ENCODE measurements at regions not wholly inside any gene's neighbourhood (a gene's known extent, or its start where the extent isn't known, plus 50 kb on each side); places are given as distances from the start of the nearest gene placed in this dataset.
A peak's percentile ranks its signal among the peaks of the same experiment; 100 is the strongest.

DNA sequence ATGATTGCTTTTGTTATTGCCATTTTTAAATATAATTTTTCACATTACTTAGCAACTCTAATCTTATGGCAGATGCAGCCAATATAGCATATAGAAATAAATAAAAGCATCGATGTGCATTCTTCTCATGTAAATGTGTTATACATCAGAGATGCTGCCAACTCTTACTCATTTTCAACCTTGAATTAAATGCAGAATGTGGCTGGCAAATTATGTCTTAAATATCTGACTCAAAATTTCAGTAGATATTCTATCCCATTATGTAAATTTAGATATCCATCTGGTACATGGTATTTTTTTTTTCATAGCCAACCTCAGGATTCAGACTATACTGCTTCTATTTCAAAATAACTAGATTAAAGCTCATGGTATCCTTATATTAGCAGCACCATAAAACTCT is 916.7 kb upstream of the TMPRSS15 start:
- TF ChIP-seq, protein P1, sequence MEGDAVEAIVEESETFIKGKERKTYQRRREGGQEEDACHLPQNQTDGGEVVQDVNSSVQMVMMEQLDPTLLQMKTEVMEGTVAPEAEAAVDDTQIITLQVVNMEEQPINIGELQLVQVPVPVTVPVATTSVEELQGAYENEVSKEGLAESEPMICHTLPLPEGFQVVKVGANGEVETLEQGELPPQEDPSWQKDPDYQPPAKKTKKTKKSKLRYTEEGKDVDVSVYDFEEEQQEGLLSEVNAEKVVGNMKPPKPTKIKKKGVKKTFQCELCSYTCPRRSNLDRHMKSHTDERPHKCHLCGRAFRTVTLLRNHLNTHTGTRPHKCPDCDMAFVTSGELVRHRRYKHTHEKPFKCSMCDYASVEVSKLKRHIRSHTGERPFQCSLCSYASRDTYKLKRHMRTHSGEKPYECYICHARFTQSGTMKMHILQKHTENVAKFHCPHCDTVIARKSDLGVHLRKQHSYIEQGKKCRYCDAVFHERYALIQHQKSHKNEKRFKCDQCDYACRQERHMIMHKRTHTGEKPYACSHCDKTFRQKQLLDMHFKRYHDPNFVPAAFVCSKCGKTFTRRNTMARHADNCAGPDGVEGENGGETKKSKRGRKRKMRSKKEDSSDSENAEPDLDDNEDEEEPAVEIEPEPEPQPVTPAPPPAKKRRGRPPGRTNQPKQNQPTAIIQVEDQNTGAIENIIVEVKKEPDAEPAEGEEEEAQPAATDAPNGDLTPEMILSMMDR (conservative IDR thresholded peaks at IDR 0.05), result no peak
- no peaks in the 10 kb centered on the region for H3K9me3 Mint-ChIP-seq
- H3K4me1 Mint-ChIP-seq (ENCODE audit: unreplicated experiment), result no peaks in the 10 kb centered on the region
- no peaks in the 10 kb centered on the region for H3K27me3 Mint-ChIP-seq
- H3K36me3 Mint-ChIP-seq, result no peaks in the 10 kb centered on the region
- DNase-seq (ENCODE audit: extremely low spot score, unreplicated experiment), result no peak
- no peak overlapping the region for H3K27ac Mint-ChIP-seq
- no peak overlapping the region for H3K4me3 Mint-ChIP-seq

DNA sequence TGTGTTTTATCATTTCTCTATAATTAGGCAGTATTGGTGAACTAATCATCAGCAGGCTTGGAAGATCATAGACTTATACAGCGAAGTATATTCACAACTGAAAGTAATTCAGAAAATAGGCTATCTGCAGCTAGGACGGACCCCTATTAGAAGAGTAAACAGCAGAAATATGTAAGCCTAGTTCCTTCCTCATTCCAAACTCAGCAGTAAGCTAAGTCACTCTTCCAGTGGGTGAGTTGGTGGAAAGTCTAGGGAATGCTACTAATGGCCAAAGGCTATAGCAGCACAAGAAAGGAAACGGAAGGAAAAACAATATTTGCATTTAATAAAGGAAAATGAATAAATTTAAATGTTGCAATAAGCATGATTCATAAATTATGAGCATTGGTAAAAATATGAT is 918.1 kb upstream of the TMPRSS15 start:
- Mint-ChIP-seq H3K9me3 (no peaks in the 10 kb centered on the region), H3K36me3 (no peaks in the 10 kb centered on the region), H3K4me3 (no peak overlapping the region), H3K4me1 (ENCODE audit: unreplicated experiment) (no peaks in the 10 kb centered on the region), H3K27ac (no peak overlapping the region), H3K27me3 (no peaks in the 10 kb centered on the region)
- TF ChIP-seq, protein P1 (conservative IDR thresholded peaks at IDR 0.05), result no peak
- no peak for DNase-seq (ENCODE audit: extremely low spot score, unreplicated experiment)

DNA sequence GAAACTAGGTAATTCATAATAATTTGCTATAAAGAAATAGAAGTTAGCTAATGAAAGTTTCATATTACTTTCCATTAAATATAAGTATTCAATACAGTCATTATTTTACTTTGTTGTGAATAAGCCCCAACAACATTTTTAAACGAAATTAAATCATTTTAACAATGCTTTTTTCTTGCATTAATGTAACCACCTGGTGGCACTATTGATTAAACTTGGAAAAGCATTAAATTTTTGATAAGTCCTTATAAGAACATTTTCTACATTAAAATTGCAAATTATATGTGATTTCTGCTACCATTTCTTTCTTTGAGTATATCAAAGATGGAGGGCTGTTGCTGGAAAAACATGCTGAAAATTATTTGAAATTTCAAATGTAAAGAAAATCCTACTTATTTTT is 918.8 kb upstream of the TMPRSS15 start:
- Mint-ChIP-seq H3K4me1 (ENCODE audit: unreplicated experiment) (no peaks in the 10 kb centered on the region), H3K36me3 (no peaks in the 10 kb centered on the region), H3K27me3 (no peaks in the 10 kb centered on the region), H3K27ac (no peak overlapping the region), H3K4me3 (no peak overlapping the region), H3K9me3 (no peaks in the 10 kb centered on the region)
- DNase-seq (ENCODE audit: extremely low spot score, unreplicated experiment), result no peak
- TF ChIP-seq, protein P1 (conservative IDR thresholded peaks at IDR 0.05), result peak; percentile 65

GRCh38 chr21:19326531-19327319 is 923.1 kb upstream of the TMPRSS15 start:
- Mint-ChIP-seq H3K4me3 (no peak overlapping the region), H3K4me1 (ENCODE audit: unreplicated experiment) (no peaks in the 10 kb centered on the region), H3K36me3 (no peaks in the 10 kb centered on the region), H3K9me3 (peaks cover 5% of the 10 kb centered on the region), H3K27ac (no peak overlapping the region), H3K27me3 (no peaks in the 10 kb centered on the region)
- TF ChIP-seq, protein P1 (conservative IDR thresholded peaks at IDR 0.05), result no peak
- no peak for DNase-seq (ENCODE audit: extremely low spot score, unreplicated experiment)

DNA sequence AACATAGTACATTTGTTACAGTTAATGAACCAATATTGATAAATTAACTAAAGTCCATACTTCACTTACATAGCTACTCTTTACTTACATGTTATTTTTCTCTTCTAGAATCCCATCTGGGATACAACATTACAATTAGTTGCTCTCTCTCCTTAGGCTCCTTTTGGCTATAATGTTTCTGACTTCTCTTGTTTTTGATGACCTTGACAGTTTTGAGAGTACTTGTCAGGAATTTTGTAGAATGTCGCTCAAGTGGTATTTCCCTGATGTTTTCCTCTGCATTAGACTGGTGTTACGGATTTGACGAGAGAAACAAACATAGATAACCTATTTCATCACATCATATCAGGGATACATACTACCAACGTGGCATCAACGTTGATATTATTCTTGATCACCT is 925.4 kb upstream of the TMPRSS15 start:
- no peaks in the 10 kb centered on the region for H3K36me3 Mint-ChIP-seq
- TF ChIP-seq, protein P1 (conservative IDR thresholded peaks at IDR 0.05), result no peak
- peaks cover 12% of the 10 kb centered on the region for H3K9me3 Mint-ChIP-seq
- no peak overlapping the region for H3K27ac Mint-ChIP-seq
- DNase-seq (ENCODE audit: extremely low spot score, unreplicated experiment), result no peak
- no peaks in the 10 kb centered on the region for H3K27me3 Mint-ChIP-seq
- H3K4me1 Mint-ChIP-seq (ENCODE audit: unreplicated experiment), result no peaks in the 10 kb centered on the region
- H3K4me3 Mint-ChIP-seq, result no peak overlapping the region
